DOHH2 (cell line): ENCODE measurements at regions not wholly inside any gene's neighbourhood (a gene's known extent, or its start where the extent isn't known, plus 50 kb on each side); places are given as distances from the start of the nearest gene placed in this dataset.

Experiments
- H3F3A ChIP-seq: fragments of 200-600 bp; sonication (generic), shearing (Covaris generic); 2 replicates; pipeline ENCODE4 v1.6.0; 2016; ENCODE audit warnings: antibody characterized with exemption, mild to moderate bottlenecking; ENCODE audit not compliant: control insufficient read depth, insufficient read depth
- H3K27ac ChIP-seq: fragments of 200-600 bp; sonication (generic); 2 replicates; pipeline ENCODE4 v1.5.1; 2014; ENCODE audit warnings: low read depth, mild to moderate bottlenecking, low read length, moderate library complexity
- H3K27me3 ChIP-seq: fragments of 200-600 bp; sonication (generic); 2 replicates; pipeline ENCODE4 v1.6.1; 2014; ENCODE audit warnings: mild to moderate bottlenecking, low read length, mixed read lengths; ENCODE audit not compliant: control insufficient read depth
- H3K36me3 ChIP-seq: fragments of 200-600 bp; sonication (generic); 2 replicates; pipeline ENCODE4 v1.6.1; 2014; ENCODE audit warnings: mild to moderate bottlenecking, low read length, moderate library complexity, mixed read lengths; ENCODE audit not compliant: control insufficient read depth
- H3K4me1 ChIP-seq: fragments of 200-600 bp; sonication (generic); 2 replicates; pipeline ENCODE4 v1.6.1; 2014; ENCODE audit warnings: mild to moderate bottlenecking, low read length, mixed read lengths; ENCODE audit not compliant: control insufficient read depth
- H3K4me2 ChIP-seq: fragments of 200-600 bp; sonication (generic); 2 replicates; pipeline ENCODE4 v1.6.0; 2014; ENCODE audit warnings: mild to moderate bottlenecking, low read length, moderate library complexity
- H3K4me3 ChIP-seq: fragments of 200-600 bp; sonication (generic); 2 replicates; pipeline ENCODE4 v1.5.1; 2014; ENCODE audit warnings: mild to moderate bottlenecking, low read length, mixed read lengths
- H3K79me2 ChIP-seq: fragments of 200-600 bp; sonication (generic); 2 replicates; pipeline ENCODE4 v1.6.1; 2014; ENCODE audit warnings: mild to moderate bottlenecking, low read length, mixed read lengths; ENCODE audit not compliant: control insufficient read depth
- H3K9me2 ChIP-seq: fragments of 200-600 bp; sonication (generic); replicated peaks from 2 replicates; pipeline ENCODE4 v1.6.1; 2014; ENCODE audit warnings: mild to moderate bottlenecking, low read length, mixed read lengths; ENCODE audit not compliant: control insufficient read depth
- H3K9me3 ChIP-seq: fragments of 200-600 bp; sonication (generic); 2 replicates; pipeline ENCODE4 v1.6.1; 2014; ENCODE audit warnings: antibody characterized with exemption, low read length, mixed read lengths; ENCODE audit not compliant: control insufficient read depth, insufficient read depth
- H4K20me1 ChIP-seq: fragments of 200-600 bp; sonication (generic); 2 replicates; pipeline ENCODE4 v1.6.0; 2014; ENCODE audit warnings: low read depth, mild to moderate bottlenecking, antibody characterized with exemption, low read length, moderate library complexity; ENCODE audit not compliant: control insufficient read depth, insufficient read depth
- CTCF ChIP-seq: fragments of 200-600 bp; sonication (generic); IDR thresholded peaks from one replicate; pipeline ENCODE4 v1.5.1; 2014; ENCODE audit warnings: antibody characterized with exemption, mild to moderate bottlenecking, low read depth, low read length; ENCODE audit not compliant: poor library complexity, severe bottlenecking
- EZH2phosphoT487 ChIP-seq: fragments of 200-600 bp; sonication (generic); IDR thresholded peaks from 2 replicates; pipeline ENCODE4 v1.6.1; 2017; ENCODE audit warnings: borderline replicate concordance, mild to moderate bottlenecking, antibody characterized with exemption, low read length, moderate library complexity, mixed read lengths

- TF ChIP-seq EZH2phosphoT487, result no peak
- TF ChIP-seq CTCF, result no peak
- no peak overlapping the region for H3K27ac ChIP-seq
- H3K9me3 ChIP-seq, result peaks cover 8% of the 10 kb centered on the region
Measured at GRCh38 chr6:106803188-106803587, 171.3 kb downstream of the CD24 start.

GRCh38 chr6:106802139-106802538 is 172.4 kb downstream of the CD24 start:
- Histone ChIP-seq H3K4me1 (no peaks in the 10 kb centered on the region), H3K27me3 (no peaks in the 10 kb centered on the region), H3K9me3 (no peaks in the 10 kb centered on the region), H3K36me3 (no peaks in the 10 kb centered on the region), H4K20me1 (no peaks in the 10 kb centered on the region), H3K4me2 (no peak overlapping the region), H3K9me2 (no peaks in the 10 kb centered on the region), H3K79me2 (no peaks in the 10 kb centered on the region), H3K4me3 (no peak overlapping the region), H3K27ac (no peak overlapping the region), H3F3A (no peaks in the 10 kb centered on the region)
- TF ChIP-seq EZH2phosphoT487 (no peak), CTCF (no peak)

More at GRCh38 chr6:106803188-106803587, 171.3 kb downstream of the CD24 start:
- Histone ChIP-seq H3K9me2 (no peaks in the 10 kb centered on the region), H3K4me3 (no peak overlapping the region), H4K20me1 (no peaks in the 10 kb centered on the region), H3K4me2 (no peak overlapping the region), H3F3A (no peaks in the 10 kb centered on the region), H3K36me3 (no peaks in the 10 kb centered on the region), H3K27me3 (no peaks in the 10 kb centered on the region), H3K79me2 (no peaks in the 10 kb centered on the region), H3K4me1 (no peaks in the 10 kb centered on the region)

- Histone ChIP-seq H3K9me2 (no peaks in the 10 kb centered on the region), H3K4me2 (no peak overlapping the region), H3K27me3 (no peaks in the 10 kb centered on the region), H3F3A (no peaks in the 10 kb centered on the region), H3K79me2 (no peaks in the 10 kb centered on the region), H3K27ac (no peak overlapping the region), H4K20me1 (no peaks in the 10 kb centered on the region), H3K4me3 (no peak overlapping the region), H3K4me1 (no peaks in the 10 kb centered on the region), H3K36me3 (no peaks in the 10 kb centered on the region), H3K9me3 (no peaks in the 10 kb centered on the region)
- TF ChIP-seq EZH2phosphoT487 (no peak), CTCF (no peak)
Measured at GRCh38 chr6:106801256-106801655, 171.9 kb downstream of the QRSL1 start.

- no peaks in the 10 kb centered on the region for H3K9me3 ChIP-seq
- H3K27ac ChIP-seq, result no peak overlapping the region
- H3K4me3 ChIP-seq, result no peak overlapping the region
- no peaks in the 10 kb centered on the region for H3F3A ChIP-seq
- H4K20me1 ChIP-seq, result no peaks in the 10 kb centered on the region
- no peaks in the 10 kb centered on the region for H3K9me2 ChIP-seq
- no peak overlapping the region for H3K4me2 ChIP-seq
- H3K79me2 ChIP-seq, result no peaks in the 10 kb centered on the region
- H3K36me3 ChIP-seq, result no peaks in the 10 kb centered on the region
- no peaks in the 10 kb centered on the region for H3K4me1 ChIP-seq
- H3K27me3 ChIP-seq, result no peaks in the 10 kb centered on the region
- TF ChIP-seq EZH2phosphoT487, result no peak
Measured at GRCh38 chr6:106800379-106800778, 171.0 kb downstream of the QRSL1 start.
